ENCODE measurements at regions not wholly inside any gene's neighbourhood (a gene's known extent, or its start where the extent isn't known, plus 50 kb on each side); places are given as distances from the start of the nearest gene placed in this dataset.

GRCh38 chr11:87908086-87908485 lies 267.2 kb downstream of the RAB38 start:
- no peak for TF ChIP-seq CTCF (IDR thresholded peaks at IDR 0.05; ENCODE audit: insufficient read depth, low read depth, low read length)
- TF ChIP-seq EZH2 (IDR thresholded peaks at IDR 0.05; ENCODE audit: insufficient read depth, low read length), result no peak
